ENCODE measurements at regions not wholly inside any gene's neighbourhood (a gene's known extent, or its start where the extent isn't known, plus 50 kb on each side); places are given as distances from the start of the nearest gene placed in this dataset.

DNA sequence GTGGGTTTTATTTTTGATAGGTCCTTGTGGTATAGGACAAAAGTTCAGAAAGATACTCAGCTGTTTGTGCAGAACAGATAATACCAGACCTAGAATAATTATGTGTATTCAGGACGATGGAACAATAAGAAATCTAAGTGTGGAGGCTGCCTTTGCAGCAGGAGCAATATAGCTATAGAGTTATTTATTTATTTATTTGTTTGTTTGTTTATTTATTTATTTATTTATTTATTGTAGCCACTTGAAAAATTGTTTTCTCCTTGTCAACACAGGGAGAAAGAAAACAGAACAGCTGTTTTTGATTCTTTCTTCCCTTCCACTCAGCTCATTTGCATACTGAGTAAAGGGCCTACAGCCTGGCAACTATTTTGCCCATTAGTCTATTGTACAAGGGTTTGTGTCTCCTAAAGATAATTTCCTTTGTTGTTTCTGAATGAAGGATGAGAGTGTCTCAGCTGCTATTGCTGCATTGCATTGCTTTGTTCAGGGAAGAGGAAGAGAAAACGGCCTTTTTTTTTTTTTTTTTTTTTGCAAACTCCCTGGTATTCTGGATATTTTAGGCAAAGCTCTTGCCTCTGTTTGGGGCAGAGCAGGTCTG, 56.0 kb upstream of the ESX1 start:
- TF ChIP-seq, protein P1, sequence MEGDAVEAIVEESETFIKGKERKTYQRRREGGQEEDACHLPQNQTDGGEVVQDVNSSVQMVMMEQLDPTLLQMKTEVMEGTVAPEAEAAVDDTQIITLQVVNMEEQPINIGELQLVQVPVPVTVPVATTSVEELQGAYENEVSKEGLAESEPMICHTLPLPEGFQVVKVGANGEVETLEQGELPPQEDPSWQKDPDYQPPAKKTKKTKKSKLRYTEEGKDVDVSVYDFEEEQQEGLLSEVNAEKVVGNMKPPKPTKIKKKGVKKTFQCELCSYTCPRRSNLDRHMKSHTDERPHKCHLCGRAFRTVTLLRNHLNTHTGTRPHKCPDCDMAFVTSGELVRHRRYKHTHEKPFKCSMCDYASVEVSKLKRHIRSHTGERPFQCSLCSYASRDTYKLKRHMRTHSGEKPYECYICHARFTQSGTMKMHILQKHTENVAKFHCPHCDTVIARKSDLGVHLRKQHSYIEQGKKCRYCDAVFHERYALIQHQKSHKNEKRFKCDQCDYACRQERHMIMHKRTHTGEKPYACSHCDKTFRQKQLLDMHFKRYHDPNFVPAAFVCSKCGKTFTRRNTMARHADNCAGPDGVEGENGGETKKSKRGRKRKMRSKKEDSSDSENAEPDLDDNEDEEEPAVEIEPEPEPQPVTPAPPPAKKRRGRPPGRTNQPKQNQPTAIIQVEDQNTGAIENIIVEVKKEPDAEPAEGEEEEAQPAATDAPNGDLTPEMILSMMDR (IDR thresholded peaks at IDR 0.05; ENCODE audit: unreplicated experiment), result no peak
- Mint-ChIP-seq H3K4me3 (no peak overlapping the region), H3K9me3 (peaks cover 20% of the 10 kb centered on the region), H3K4me1 (no peaks in the 10 kb centered on the region), H3K36me3 (no peaks in the 10 kb centered on the region), H3K27me3 (ENCODE audit: low read depth) (no peaks in the 10 kb centered on the region), H3K27ac (no peak overlapping the region)
- no peak for DNase-seq (ENCODE audit: low spot score in 2 of 2, unreplicated experiment in 2 of 2)

DNA sequence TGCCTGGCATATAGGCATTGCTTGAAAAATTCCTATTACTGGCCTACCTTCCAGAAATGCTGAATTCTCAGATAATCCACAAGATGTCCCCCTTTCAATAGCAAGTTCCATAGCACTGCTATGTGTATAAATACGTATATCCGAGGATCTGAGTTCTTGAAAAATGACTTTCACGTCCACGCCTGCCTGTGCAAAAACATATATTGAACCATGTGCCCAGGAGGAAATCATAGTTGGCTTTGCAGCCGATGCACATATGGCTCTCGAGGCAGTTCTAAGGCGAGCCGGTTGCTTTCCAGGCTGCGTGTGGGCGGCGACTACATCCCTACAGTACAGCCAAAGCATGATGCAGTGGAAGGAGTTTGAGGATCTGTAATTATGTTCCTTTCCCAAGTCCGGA, 55.4 kb upstream of the ESX1 start:
- peaks cover 22% of the 10 kb centered on the region for H3K9me3 Mint-ChIP-seq
- no peaks in the 10 kb centered on the region for H3K4me1 Mint-ChIP-seq
- peak overlapping the region; percentile 46 for H3K4me3 Mint-ChIP-seq
- TF ChIP-seq, protein P1 (IDR thresholded peaks at IDR 0.05; ENCODE audit: unreplicated experiment), result no peak
- H3K36me3 Mint-ChIP-seq, result no peaks in the 10 kb centered on the region
- no peaks in the 10 kb centered on the region for H3K27me3 Mint-ChIP-seq (ENCODE audit: low read depth)
- DNase-seq (ENCODE audit: low spot score in 2 of 2, unreplicated experiment in 2 of 2), result no peak
- no peak overlapping the region for H3K27ac Mint-ChIP-seq

DNA sequence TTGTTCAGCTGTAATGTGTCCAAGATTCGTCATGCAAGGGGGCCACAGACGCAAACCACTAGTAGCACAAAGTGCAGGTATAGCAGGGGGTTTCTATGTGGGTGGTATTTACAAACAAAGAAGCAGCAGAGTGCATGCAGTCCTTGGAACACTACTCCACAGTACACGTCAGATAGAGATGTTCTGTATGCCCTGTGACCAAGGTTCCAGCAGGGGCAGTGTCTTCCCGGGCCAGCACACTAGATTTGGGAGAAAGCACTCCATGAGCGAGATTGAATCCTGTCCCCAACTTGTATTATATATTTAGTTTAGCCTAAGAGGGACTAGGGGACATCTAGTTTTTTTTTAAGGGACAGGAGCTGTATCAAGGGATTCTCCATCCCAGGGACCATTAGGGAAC, 54.4 kb upstream of the ESX1 start:
- H3K9me3 Mint-ChIP-seq, result peaks cover 27% of the 10 kb centered on the region
- TF ChIP-seq, protein P1 (IDR thresholded peaks at IDR 0.05; ENCODE audit: unreplicated experiment), result no peak
- no peaks in the 10 kb centered on the region for H3K36me3 Mint-ChIP-seq
- no peak overlapping the region for H3K27ac Mint-ChIP-seq
- H3K27me3 Mint-ChIP-seq (ENCODE audit: low read depth), result no peaks in the 10 kb centered on the region
- DNase-seq (ENCODE audit: low spot score in 2 of 2, unreplicated experiment in 2 of 2), result no peak
- H3K4me3 Mint-ChIP-seq, result no peak overlapping the region
- H3K4me1 Mint-ChIP-seq, result no peaks in the 10 kb centered on the region

DNA sequence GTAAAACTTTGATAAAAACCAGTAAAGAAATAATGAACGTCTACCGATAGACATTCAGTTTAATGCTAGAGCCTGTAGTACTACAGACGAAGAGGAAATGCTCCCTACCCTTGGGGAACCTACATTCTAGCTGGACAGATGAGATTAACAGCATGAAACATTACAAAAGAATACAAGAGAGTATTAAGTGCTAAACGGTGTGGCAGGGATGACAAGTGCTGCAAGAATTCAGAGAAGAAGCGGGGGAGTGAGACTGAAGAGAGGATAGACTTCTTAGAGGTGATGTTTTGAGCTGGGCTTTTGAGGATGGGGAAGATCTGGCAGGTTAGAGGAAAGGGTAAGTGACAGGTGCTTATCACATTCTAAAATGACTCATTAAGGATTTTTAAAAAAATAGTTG, 52.6 kb upstream of the ESX1 start:
- TF ChIP-seq, protein P1 (IDR thresholded peaks at IDR 0.05; ENCODE audit: unreplicated experiment), result no peak
- no peak for DNase-seq (ENCODE audit: low spot score in 2 of 2, unreplicated experiment in 2 of 2)
- Mint-ChIP-seq H3K36me3 (no peaks in the 10 kb centered on the region), H3K27ac (no peak overlapping the region), H3K4me3 (no peak overlapping the region), H3K9me3 (peaks cover 33% of the 10 kb centered on the region), H3K27me3 (ENCODE audit: low read depth) (no peaks in the 10 kb centered on the region), H3K4me1 (no peaks in the 10 kb centered on the region)

DNA sequence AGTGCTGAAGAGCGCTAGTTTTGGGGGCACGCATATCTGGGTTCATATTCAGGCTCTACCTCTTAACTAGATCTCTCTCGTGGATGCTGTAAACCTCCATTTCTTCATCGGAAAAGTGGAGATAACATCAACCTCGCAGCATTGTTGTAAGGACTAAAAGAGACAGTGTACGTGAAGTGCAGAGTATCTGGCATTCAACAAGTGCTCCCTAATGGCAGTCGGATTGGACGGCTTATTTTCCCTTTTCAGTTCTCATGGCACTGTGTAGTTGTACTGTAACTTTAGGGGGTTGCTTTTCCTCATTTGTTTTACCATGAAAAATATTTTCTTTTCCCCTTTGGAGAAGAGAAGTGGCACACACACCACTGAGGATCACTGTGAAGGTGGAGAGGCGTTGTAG, 51.4 kb upstream of the ESX1 start:
- H3K4me1 Mint-ChIP-seq, result no peaks in the 10 kb centered on the region

More for the DNA sequence above, 51.4 kb upstream of the ESX1 start:
- Mint-ChIP-seq H3K27me3 (ENCODE audit: low read depth) (no peaks in the 10 kb centered on the region), H3K27ac (no peak overlapping the region), H3K36me3 (no peaks in the 10 kb centered on the region), H3K9me3 (peaks cover 31% of the 10 kb centered on the region), H3K4me3 (no peak overlapping the region)
- DNase-seq (ENCODE audit: low spot score in 2 of 2, unreplicated experiment in 2 of 2), result no peak
- TF ChIP-seq, protein P1 (IDR thresholded peaks at IDR 0.05; ENCODE audit: unreplicated experiment), result no peak

All from mesothelial cell of epicardium (in vitro differentiated cells).